Motor neuron (in vitro differentiated cells): ENCODE measurements at regions not wholly inside any gene's neighbourhood (a gene's known extent, or its start where the extent isn't known, plus 50 kb on each side); places are given as distances from the start of the nearest gene placed in this dataset.
A peak's percentile ranks its signal among the peaks of the same experiment; 100 is the strongest.

Experiments
- ATAC-seq, 8 experiments: fragments of 200-7000 bp; cut with Tn5 transposase; replicated peaks in 6 of 8; 2 replicates each; pipeline ENCODE4 v1.8.0; 2021; ENCODE audit warnings: mild to moderate bottlenecking in 8 of 8, moderate library complexity in 8 of 8
- H3K27ac ChIP-seq, 2 donors: fragments of 250-450 bp; sonication (Bioruptor Pico); 2 replicates each; pipeline ENCODE4 v1.9.0; 2021; ENCODE audit warnings: antibody characterized with exemption in 2 of 2, mild to moderate bottlenecking in 2 of 2, moderate library complexity in 1 of 2
- H3K4me1 ChIP-seq, 2 donors: fragments of 250-450 bp; sonication (Bioruptor Pico); replicated peaks in 1 of 2; 2 replicates each; pipeline ENCODE4 v1.6.1; 2021; ENCODE audit warnings: antibody characterized with exemption in 2 of 2, mild to moderate bottlenecking in 2 of 2, moderate library complexity in 1 of 2
- H3K4me3 ChIP-seq, 5 donors: fragments of 250-450 bp; sonication (Bioruptor Pico); 2 replicates each; pipeline ENCODE4 v1.9.0; 2021; ENCODE audit warnings: antibody characterized with exemption in 5 of 5, mild to moderate bottlenecking in 5 of 5, moderate library complexity in 4 of 5
- WGBS, 10 experiments: fragments of 450-650 bp; shearing (Covaris generic); methylation state at CpG; one replicate each; pipeline ENCODE4 v1.0.0; 2022; 5-methylcytosine and 5-hydroxymethylcytosine counted together
- in situ Hi-C, 9 experiments: fragments of 400-800 bp; cut with MboI; loops; one replicate each; pipeline ENCODE4 v1.15.0; 2021; ENCODE audit warnings: low sequenced_read_pairs in 9 of 9, low pct_unique_long_range_greater_than_20kb in 2 of 9; ENCODE audit not compliant: unreplicated experiment in 9 of 9

- ATAC-seq: no peak
- in situ Hi-C loops: no loop called here
- H3K4me3 ChIP-seq: no peak overlapping the region
- 83 to 100% (median 91%) methylated on average over 1 of the region's 1 CpG; no CpG with 5 or more reads in 4 of the 10 experiments for WGBS, 10 experiments
- no peak overlapping the region for H3K27ac ChIP-seq
- H3K4me1 ChIP-seq: no peaks in the 10 kb centered on the region
Measured at GRCh38 chr1:65510961-65511360, 90.5 kb downstream of the LEPR start.

- Histone ChIP-seq H3K27ac (no peak overlapping the region), H3K4me3 (no peak overlapping the region), H3K4me1 (no peaks in the 10 kb centered on the region)
- WGBS, 10 experiments: 60 to 100% (median 80%) methylated on average over 1 to 4 of the region's 4 CpGs; no CpG with 5 or more reads in 3 of the 10 experiments
- no peak for ATAC-seq
- in situ Hi-C loops: no loop called here
Measured at GRCh38 chr1:65512383-65512782, 91.9 kb downstream of the LEPR start.

GRCh38 chr1:65512967-65513780 lies 92.7 kb downstream of the LEPR start:
- H3K4me1 ChIP-seq: no peaks in the 10 kb centered on the region
- ATAC-seq: no peak
- no peak overlapping the region for H3K4me3 ChIP-seq
- in situ Hi-C loops: no loop called here
- WGBS, 10 experiments: 0 to 83% (median 57%) methylated on average over 1 of the region's 1 CpG; no CpG with 5 or more reads in 1 of the 10 experiments
- H3K27ac ChIP-seq: no peak overlapping the region

- H3K27ac ChIP-seq: no peak overlapping the region
- in situ Hi-C loops: no loop called here
- H3K4me1 ChIP-seq: no peaks in the 10 kb centered on the region
- WGBS, 10 experiments: 0 to 100% (median 74%) methylated on average over 1 to 2 of the region's 2 CpGs; no CpG with 5 or more reads in 1 of the 10 experiments
- H3K4me3 ChIP-seq: no peak overlapping the region
- no peak for ATAC-seq
Measured at GRCh38 chr1:65514041-65514440, 93.6 kb downstream of the LEPR start.

- WGBS, 10 experiments: 22 to 100% (median 80%) methylated on average over 1 to 5 of the region's 5 CpGs; no CpG with 5 or more reads in 1 of the 10 experiments
- ATAC-seq: no peak
- peaks cover 3 to 4% of the 10 kb centered on the region in 2 donors for H3K4me1 ChIP-seq
- in situ Hi-C loops: no loop called here
- H3K4me3 ChIP-seq: peak overlapping the region; percentile 38 to 55 (median 45)
- no peak overlapping the region for H3K27ac ChIP-seq
Measured at GRCh38 chr1:65524931-65525265, 104.4 kb downstream of the LEPR start.

- peak; percentile 53 to 88 (median 84) for ATAC-seq
- Histone ChIP-seq H3K4me3 (peak overlapping the region; percentile 38 to 55 (median 45)), H3K4me1 (peaks cover 3 to 4% of the 10 kb centered on the region in 2 donors), H3K27ac (no peak overlapping the region)
- in situ Hi-C loops: no loop called here
- 0 to 7% methylated on average over 2 to 3 of the region's 87 CpGs; no CpG with 5 or more reads in 8 of the 10 experiments for WGBS, 10 experiments
Measured at GRCh38 chr1:65525266-65526048, 105.0 kb downstream of the LEPR start.

GRCh38 chr1:65526049-65526556 lies 105.6 kb downstream of the LEPR start:
- Histone ChIP-seq H3K4me3 (peak overlapping the region; percentile 38 to 55 (median 45)), H3K27ac (no peak overlapping the region), H3K4me1 (peaks cover 3 to 4% of the 10 kb centered on the region in 2 donors)
- in situ Hi-C loops: no loop called here
- 0 to 60% (median 25%) methylated on average over 1 to 4 of the region's 10 CpGs; no CpG with 5 or more reads in 2 of the 10 experiments for WGBS, 10 experiments
- ATAC-seq: no peak

GRCh38 chr1:65527190-65527589 lies 106.7 kb downstream of the LEPR start:
- in situ Hi-C loops: no loop called here
- H3K4me1 ChIP-seq: peaks cover 3 to 4% of the 10 kb centered on the region in 2 donors
- 0 to 100% (median 67%) methylated on average over 1 to 3 of the region's 3 CpGs; no CpG with 5 or more reads in 1 of the 10 experiments for WGBS, 10 experiments
- ATAC-seq: peak in 2 of 8 experiments; percentile 34
- H3K27ac ChIP-seq: no peak overlapping the region
- H3K4me3 ChIP-seq: no peak overlapping the region

- WGBS, 10 experiments: 0 to 100% (median 64%) methylated on average over 1 to 5 of the region's 5 CpGs
- ATAC-seq: peak in 2 of 8 experiments; percentile 48 to 73
- Histone ChIP-seq H3K27ac (no peak overlapping the region), H3K4me3 (no peak overlapping the region), H3K4me1 (peaks cover under 1 to 4% of the 10 kb centered on the region in 2 donors)
- in situ Hi-C loops: no loop called here
Measured at GRCh38 chr1:65527707-65528503, 107.4 kb downstream of the LEPR start.

GRCh38 chr1:65531972-65532570 lies 111.6 kb downstream of the LEPR start:
- ATAC-seq: no peak
- 45 to 100% (median 85%) methylated on average over 1 to 4 of the region's 4 CpGs for WGBS, 10 experiments
- in situ Hi-C loops: no loop called here
- Histone ChIP-seq H3K27ac (no peak overlapping the region), H3K4me1 (no peaks in the 10 kb centered on the region), H3K4me3 (no peak overlapping the region)

- WGBS, 10 experiments: 40 to 100% (median 88%) methylated on average over 1 to 2 of the region's 2 CpGs; no CpG with 5 or more reads in 1 of the 10 experiments
- Histone ChIP-seq H3K27ac (no peak overlapping the region), H3K4me1 (peaks cover 0 to 2% of the 10 kb centered on the region in 2 donors), H3K4me3 (no peak overlapping the region)
- ATAC-seq: no peak
- in situ Hi-C loops: no loop called here
Measured at GRCh38 chr1:65535981-65536380, 115.5 kb downstream of the LEPR start.

GRCh38 chr1:65538086-65538485 lies 117.6 kb downstream of the LEPR start:
- WGBS, 10 experiments: 5 to 92% (median 73%) methylated on average over 2 of the region's 2 CpGs
- H3K27ac ChIP-seq: no peak overlapping the region
- in situ Hi-C loops: no loop called here

More at GRCh38 chr1:65538086-65538485, 117.6 kb downstream of the LEPR start:
- Histone ChIP-seq H3K4me3 (no peak overlapping the region), H3K4me1 (peaks cover 0 to 2% of the 10 kb centered on the region in 2 donors)
- no peak for ATAC-seq
